CD14-positive monocyte (primary cell): ENCODE measurements at regions not wholly inside any gene's neighbourhood (a gene's known extent, or its start where the extent isn't known, plus 50 kb on each side); places are given as distances from the start of the nearest gene placed in this dataset.

ENCODE experiments used
- DNase-seq, 3 donors: peaks; one replicate each; pipeline ENCODE4 v3.0.0-alpha.2; 2011 to 2022
- H2AFZ ChIP-seq: 2 replicates; pipeline ENCODE4 v1.6.0; 2012; ENCODE audit warnings: mild to moderate bottlenecking, low read depth, low read length, inconsistent platforms; ENCODE audit not compliant: insufficient read depth, poor library complexity, severe bottlenecking
- H3K27ac ChIP-seq, 2 donors: 1 replicate in 1 of 2; 2 replicates in 1 of 2; pipeline ENCODE4 v1.5.1; 2012 to 2013; ENCODE audit warnings: low read length in 2 of 2, control low read depth in 1 of 2, inconsistent platforms in 1 of 2, low read depth in 1 of 2, mild to moderate bottlenecking in 1 of 2
- H3K27me3 ChIP-seq, 2 donors: one replicate each; pipeline versions ENCODE4 v1.6.0 to v1.6.1; 2011 to 2013; ENCODE audit warnings: low read length in 2 of 2; ENCODE audit not compliant: control insufficient read depth in 2 of 2, insufficient read depth in 2 of 2
- H3K36me3 ChIP-seq, 2 donors: replicated peaks in 1 of 2; 1 replicate in 1 of 2; 2 replicates in 1 of 2; pipeline versions ENCODE4 v1.5.1 to v1.6.1; 2012 to 2013; ENCODE audit warnings: low read length in 2 of 2, control low read depth in 1 of 2, inconsistent platforms in 1 of 2, mild to moderate bottlenecking in 1 of 2; ENCODE audit not compliant: insufficient read depth in 2 of 2, control insufficient read depth in 1 of 2
- H3K4me1 ChIP-seq, 2 donors: 1 replicate in 1 of 2; 2 replicates in 1 of 2; pipeline versions ENCODE4 v1.5.1 to v1.6.1; 2012 to 2013; ENCODE audit warnings: low read length in 2 of 2, control low read depth in 1 of 2, inconsistent platforms in 1 of 2, mild to moderate bottlenecking in 1 of 2, moderate library complexity in 1 of 2; ENCODE audit not compliant: insufficient read depth in 2 of 2, control insufficient read depth in 1 of 2
- H3K4me2 ChIP-seq: replicated peaks from 2 replicates; pipeline ENCODE3; 2012; ENCODE audit warnings: low read length, moderate library complexity, mild to moderate bottlenecking; ENCODE audit not compliant: poor library complexity, severe bottlenecking; ENCODE audit errors: extremely low read depth
- H3K4me3 ChIP-seq, 3 experiments: fragments of 200-600 bp in 1 of 3; sonication (generic) in 1 of 3; replicated peaks in 1 of 3; 1 replicate in 2 of 3; 2 replicates in 1 of 3; pipeline ENCODE4 v1.5.1; 2011 to 2013; ENCODE audit warnings: low read length in 3 of 3, mild to moderate bottlenecking in 3 of 3, control low read depth in 2 of 3, low read depth in 2 of 3, inconsistent platforms in 1 of 3, moderate library complexity in 1 of 3
- H3K79me2 ChIP-seq: 2 replicates; pipeline ENCODE4 v1.6.0; 2012; ENCODE audit warnings: mild to moderate bottlenecking, control low read depth, inconsistent platforms, low read length, moderate library complexity; ENCODE audit not compliant: insufficient read depth
- H3K9ac ChIP-seq: 2 replicates; pipeline ENCODE4 v1.6.0; 2017; ENCODE audit warnings: low read length, mild to moderate bottlenecking; ENCODE audit not compliant: insufficient read depth, poor library complexity, severe bottlenecking
- H3K9me3 ChIP-seq, 2 donors: replicated peaks in 1 of 2; 1 replicate in 1 of 2; 2 replicates in 1 of 2; pipeline versions ENCODE4 v1.5.1 to v1.6.1; 2012 to 2013; ENCODE audit warnings: low read length in 2 of 2, control low read depth in 1 of 2; ENCODE audit not compliant: control insufficient read depth in 1 of 2, insufficient read depth in 1 of 2
- H4K20me1 ChIP-seq: 2 replicates; pipeline ENCODE4 v1.6.0; 2012; ENCODE audit warnings: mild to moderate bottlenecking, low read length, control low read depth, moderate library complexity; ENCODE audit not compliant: insufficient read depth
- H3K27ac Mint-ChIP-seq, 7 donors: one replicate each; pipeline ENCODE4 v1.8.0; 2020; ENCODE audit warnings: mild to moderate bottlenecking in 7 of 7, mixed read lengths in 7 of 7, moderate library complexity in 6 of 7, inconsistent platforms in 2 of 7
- H3K27me3 Mint-ChIP-seq, 3 donors: one replicate each; pipeline ENCODE4 v1.8.0; 2021 to 2022; ENCODE audit warnings: low read depth in 3 of 3, mild to moderate bottlenecking in 3 of 3, mixed read lengths in 3 of 3, moderate library complexity in 3 of 3, inconsistent platforms in 1 of 3
- H3K36me3 Mint-ChIP-seq, 2 donors: one replicate each; pipeline ENCODE4 v1.8.0; 2020; ENCODE audit warnings: mixed read lengths in 2 of 2, inconsistent platforms in 1 of 2, mild to moderate bottlenecking in 1 of 2
- H3K4me1 Mint-ChIP-seq: one replicate; pipeline ENCODE4 v1.8.0; 2020; ENCODE audit warnings: mild to moderate bottlenecking, mixed read lengths
- H3K4me3 Mint-ChIP-seq, 2 donors: one replicate each; pipeline ENCODE4 v1.8.0; 2020; ENCODE audit warnings: mild to moderate bottlenecking in 2 of 2, mixed read lengths in 2 of 2, moderate library complexity in 1 of 2
- H3K9me3 Mint-ChIP-seq, 7 donors: one replicate each; pipeline ENCODE4 v1.8.0; 2020 to 2022; ENCODE audit warnings: mixed read lengths in 7 of 7, mild to moderate bottlenecking in 6 of 7, moderate library complexity in 6 of 7, inconsistent platforms in 2 of 7
- WGBS: methylation state at CpG from one replicate; pipeline ENCODE4 v1.1.5; 2013; ENCODE audit warnings: missing lambda C conversion rate; ENCODE audit not compliant: insufficient coverage; 5-methylcytosine and 5-hydroxymethylcytosine counted together
- intact Hi-C, 2 donors: fragments of 100-400 bp; cut with micrococcal nuclease; formaldehyde crosslinking; loops; one replicate each; pipeline versions ENCODE4 v1.15.0 to v1.15.1; 2023
- TF ChIP-seq, protein P1 (sequence below): fragments of 200-600 bp; IDR thresholded peaks from one replicate; pipeline ENCODE4 v1.8.0; 2022; ENCODE audit warnings: antibody characterized with exemption, mild to moderate bottlenecking

DNA sequence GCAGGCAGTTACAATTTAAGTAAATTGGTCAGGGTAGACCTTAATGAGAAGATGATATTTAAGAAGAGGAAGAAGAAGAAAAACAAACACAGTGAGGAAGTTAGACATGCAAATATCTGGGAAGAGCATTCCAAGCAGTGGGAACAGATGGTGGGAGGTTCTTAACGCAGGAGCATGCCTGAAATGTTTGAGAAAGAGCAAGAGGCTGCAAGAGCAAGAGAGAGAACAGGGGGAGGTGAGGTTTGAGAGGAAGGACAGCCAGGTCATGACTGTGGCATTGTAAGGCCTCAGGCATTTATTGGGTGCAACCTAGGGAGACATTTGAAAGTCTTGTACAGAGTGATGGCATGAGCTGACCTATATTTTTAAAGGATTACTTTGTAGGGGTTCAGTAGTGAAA lies 136.0 kb downstream of the UGT8 start:
- Histone ChIP-seq H3K27ac (no peak overlapping the region), H3K36me3 (no peaks in the 10 kb centered on the region), H3K9ac (no peak overlapping the region), H3K79me2 (no peaks in the 10 kb centered on the region), H3K27me3 (no peaks in the 10 kb centered on the region), H3K9me3 (no peaks in the 10 kb centered on the region), H3K4me1 (no peaks in the 10 kb centered on the region), H3K4me3 (no peak overlapping the region), H4K20me1 (no peaks in the 10 kb centered on the region), H2AFZ (no peak overlapping the region), H3K4me2 (no peak overlapping the region)
- H3K36me3 Mint-ChIP-seq = no peaks in the 10 kb centered on the region
- peak overlapping the region in 1 of 7 donors; percentile 21 for H3K27ac Mint-ChIP-seq
- H3K4me3 Mint-ChIP-seq = no peak overlapping the region
- H3K9me3 Mint-ChIP-seq = peaks cover 0 to 4% (median 0%) of the 10 kb centered on the region in 7 donors
- WGBS = 42% methylated on average over 1 of the region's 1 CpG
- TF ChIP-seq, protein P1, sequence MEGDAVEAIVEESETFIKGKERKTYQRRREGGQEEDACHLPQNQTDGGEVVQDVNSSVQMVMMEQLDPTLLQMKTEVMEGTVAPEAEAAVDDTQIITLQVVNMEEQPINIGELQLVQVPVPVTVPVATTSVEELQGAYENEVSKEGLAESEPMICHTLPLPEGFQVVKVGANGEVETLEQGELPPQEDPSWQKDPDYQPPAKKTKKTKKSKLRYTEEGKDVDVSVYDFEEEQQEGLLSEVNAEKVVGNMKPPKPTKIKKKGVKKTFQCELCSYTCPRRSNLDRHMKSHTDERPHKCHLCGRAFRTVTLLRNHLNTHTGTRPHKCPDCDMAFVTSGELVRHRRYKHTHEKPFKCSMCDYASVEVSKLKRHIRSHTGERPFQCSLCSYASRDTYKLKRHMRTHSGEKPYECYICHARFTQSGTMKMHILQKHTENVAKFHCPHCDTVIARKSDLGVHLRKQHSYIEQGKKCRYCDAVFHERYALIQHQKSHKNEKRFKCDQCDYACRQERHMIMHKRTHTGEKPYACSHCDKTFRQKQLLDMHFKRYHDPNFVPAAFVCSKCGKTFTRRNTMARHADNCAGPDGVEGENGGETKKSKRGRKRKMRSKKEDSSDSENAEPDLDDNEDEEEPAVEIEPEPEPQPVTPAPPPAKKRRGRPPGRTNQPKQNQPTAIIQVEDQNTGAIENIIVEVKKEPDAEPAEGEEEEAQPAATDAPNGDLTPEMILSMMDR = no peak
- H3K27me3 Mint-ChIP-seq = no peaks in the 10 kb centered on the region
- no peak for DNase-seq
- H3K4me1 Mint-ChIP-seq = no peaks in the 10 kb centered on the region
- intact Hi-C loops = no loop called here

DNA sequence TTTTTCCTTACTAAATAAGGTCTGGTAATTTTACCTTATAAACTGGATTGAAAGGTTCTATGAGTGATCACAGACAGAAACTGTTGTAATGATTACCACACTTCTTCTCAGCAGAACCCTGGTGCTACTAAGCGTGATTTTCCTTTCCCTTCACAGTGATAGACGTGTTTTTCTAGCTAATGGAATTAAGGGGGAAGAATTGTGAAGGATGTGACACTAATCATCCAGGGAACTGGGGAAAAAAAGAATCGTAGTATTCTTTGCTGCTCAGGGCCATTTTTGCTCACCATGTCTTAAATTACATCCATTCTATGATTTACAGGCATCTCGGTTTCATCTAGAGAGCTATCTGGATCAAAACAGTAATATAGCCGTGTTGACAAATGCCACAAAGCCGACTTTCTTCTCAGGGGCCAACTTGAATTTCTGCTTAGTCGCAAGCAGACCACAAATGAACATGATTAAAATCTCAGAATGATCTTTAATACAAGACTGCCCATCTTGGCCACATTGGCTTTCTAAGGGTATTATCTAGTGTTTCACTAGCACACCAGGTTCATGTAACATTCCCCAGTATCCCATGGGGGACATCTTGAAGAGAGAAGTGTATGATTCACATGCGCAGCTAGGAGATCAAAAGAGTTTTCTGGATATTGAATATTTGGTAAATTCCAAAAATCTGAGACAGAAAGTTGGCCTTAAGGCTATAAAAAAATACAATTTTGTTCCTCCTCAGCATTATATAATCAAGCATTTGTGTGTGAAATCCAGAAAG lies 154.0 kb downstream of the UGT8 start:
- H3K9me3 ChIP-seq = no peaks in the 10 kb centered on the region
- DNase-seq = no peak
- no peak overlapping the region for H3K9ac ChIP-seq
- intact Hi-C loops = no loop called here
- H4K20me1 ChIP-seq = no peaks in the 10 kb centered on the region
- Mint-ChIP-seq H3K4me1 (no peaks in the 10 kb centered on the region), H3K36me3 (no peaks in the 10 kb centered on the region), H3K4me3 (no peak overlapping the region), H3K27ac (no peak overlapping the region), H3K27me3 (no peaks in the 10 kb centered on the region), H3K9me3 (peaks cover 0 to 7% (median 2%) of the 10 kb centered on the region in 7 donors)
- no peak overlapping the region for H3K4me2 ChIP-seq
- no peaks in the 10 kb centered on the region for H3K79me2 ChIP-seq
- no peaks in the 10 kb centered on the region for H3K27me3 ChIP-seq
- H3K4me1 ChIP-seq = no peaks in the 10 kb centered on the region
- H3K27ac ChIP-seq = no peak overlapping the region
- TF ChIP-seq, protein P1 = no peak
- H3K4me3 ChIP-seq = no peak overlapping the region
- 95% methylated on average over 3 of the region's 8 CpGs for WGBS
- H2AFZ ChIP-seq = no peak overlapping the region
- H3K36me3 ChIP-seq = no peaks in the 10 kb centered on the region
